ELR (cell line): ENCODE measurements at regions not wholly inside any gene's neighbourhood (a gene's known extent, or its start where the extent isn't known, plus 50 kb on each side); places are given as distances from the start of the nearest gene placed in this dataset.
A peak's percentile ranks its signal among the peaks of the same experiment; 100 is the strongest.

Experiments
- DNase-seq: peaks from one replicate; pipeline ENCODE4 v3.0.0-alpha.2; 2015; ENCODE audit warnings: low read depth

DNA sequence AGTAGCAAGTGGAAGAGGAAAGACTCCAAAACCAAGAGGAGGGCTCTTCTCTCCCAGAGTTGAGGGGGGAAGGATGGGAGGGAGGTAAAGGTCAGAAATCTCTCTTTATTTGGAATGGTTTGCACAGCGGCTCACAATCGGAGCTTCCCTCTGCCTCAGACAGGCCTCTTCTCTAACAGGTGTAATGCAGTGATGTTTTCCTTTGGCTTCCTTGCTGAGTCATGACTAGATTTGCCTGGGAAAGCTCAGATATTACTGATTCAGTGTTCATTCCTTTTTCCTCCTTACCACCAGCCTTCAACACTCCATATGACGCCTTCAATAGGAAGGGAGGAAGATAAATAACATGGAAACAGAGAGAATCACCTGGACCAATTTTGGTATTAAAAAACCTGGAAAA is 136.6 kb downstream of the RNF152 start:
- no peak for DNase-seq

DNA sequence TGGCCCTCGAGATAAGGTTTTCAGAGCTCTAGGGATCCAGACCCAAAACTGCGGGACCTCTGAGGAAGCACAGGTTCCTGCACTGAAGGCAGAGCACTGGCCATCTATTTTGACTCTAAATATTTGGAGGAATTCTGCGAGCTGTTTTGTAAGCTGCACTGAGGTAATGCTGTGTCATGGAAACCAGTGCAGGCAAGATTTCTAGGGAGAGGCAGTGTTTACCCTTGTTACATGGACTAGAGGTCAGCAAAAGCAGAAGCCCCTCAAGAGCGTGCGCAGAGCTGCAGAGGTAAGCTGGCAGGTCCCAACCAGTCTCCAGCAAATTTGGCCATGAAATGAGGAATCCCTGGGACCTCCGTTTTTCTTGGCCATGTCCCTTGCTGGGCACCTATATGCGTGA is 137.3 kb downstream of the RNF152 start:
- DNase-seq: no peak

DNA sequence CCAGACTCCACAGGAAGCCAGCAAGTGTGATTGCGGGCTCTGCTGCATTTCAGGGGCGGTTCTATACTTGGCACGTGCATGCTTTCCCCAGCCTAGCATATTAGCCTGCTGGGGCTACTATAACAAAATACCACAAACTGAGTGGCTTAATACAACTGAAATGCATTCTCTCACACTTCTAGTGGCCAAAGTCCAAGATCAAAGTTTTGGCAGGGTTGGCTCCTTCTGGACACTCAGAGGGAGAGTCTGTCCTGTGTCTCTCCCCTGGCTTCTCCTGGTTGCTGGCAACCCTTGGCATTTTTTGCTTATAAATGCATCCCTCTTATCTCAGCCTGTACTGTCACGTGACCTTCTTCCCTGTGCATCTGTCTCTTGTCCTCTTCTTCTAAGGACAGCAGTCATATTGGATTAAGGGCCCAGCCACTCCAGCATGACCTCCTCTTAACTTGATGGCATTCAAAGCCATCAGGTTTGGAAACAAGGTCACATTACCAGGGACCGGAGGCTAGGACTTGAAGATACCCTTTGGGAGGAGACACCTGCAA is 138.7 kb downstream of the RNF152 start:
- DNase-seq: no peak

DNA sequence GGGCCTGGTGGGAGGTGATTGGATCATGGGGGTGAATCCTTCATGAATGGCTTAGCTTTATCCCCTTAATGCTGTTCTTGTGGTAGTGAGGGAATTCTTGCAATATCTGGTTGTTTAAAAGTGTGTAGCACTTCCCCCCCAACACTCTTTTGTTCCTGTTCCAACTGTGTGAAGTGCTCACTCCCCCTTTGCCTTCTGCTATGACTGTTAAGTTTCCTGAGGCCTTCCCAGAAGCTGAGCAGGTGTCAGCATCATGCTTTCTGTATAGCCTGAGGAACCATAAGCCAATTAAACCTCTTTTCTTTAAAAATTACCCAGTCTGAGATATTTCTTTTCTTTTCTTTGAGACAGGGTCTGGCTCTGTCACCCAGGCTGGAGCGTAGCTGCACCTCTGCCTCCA is 139.4 kb downstream of the RNF152 start:
- DNase-seq: no peak

DNA sequence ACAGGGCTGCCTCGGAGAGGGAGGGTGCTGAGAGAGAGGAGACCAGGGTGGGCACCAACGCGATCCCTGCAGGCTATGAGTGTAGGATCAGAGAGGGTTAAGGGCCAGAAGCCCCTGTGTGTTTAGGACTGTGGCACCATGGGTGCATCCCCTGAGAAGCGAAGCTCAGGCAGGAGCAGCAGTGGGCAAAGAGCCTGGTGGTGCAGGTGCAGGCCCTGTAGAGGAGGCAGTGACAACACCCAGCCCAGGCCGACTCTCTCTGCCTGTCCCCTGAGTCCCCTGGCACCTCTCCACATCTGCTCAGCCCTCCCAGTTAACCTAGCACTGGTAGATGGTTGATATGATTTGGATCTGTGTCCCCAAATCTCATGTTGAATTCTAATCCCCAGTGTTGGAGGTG is 139.8 kb downstream of the RNF152 start:
- DNase-seq: no peak

DNA sequence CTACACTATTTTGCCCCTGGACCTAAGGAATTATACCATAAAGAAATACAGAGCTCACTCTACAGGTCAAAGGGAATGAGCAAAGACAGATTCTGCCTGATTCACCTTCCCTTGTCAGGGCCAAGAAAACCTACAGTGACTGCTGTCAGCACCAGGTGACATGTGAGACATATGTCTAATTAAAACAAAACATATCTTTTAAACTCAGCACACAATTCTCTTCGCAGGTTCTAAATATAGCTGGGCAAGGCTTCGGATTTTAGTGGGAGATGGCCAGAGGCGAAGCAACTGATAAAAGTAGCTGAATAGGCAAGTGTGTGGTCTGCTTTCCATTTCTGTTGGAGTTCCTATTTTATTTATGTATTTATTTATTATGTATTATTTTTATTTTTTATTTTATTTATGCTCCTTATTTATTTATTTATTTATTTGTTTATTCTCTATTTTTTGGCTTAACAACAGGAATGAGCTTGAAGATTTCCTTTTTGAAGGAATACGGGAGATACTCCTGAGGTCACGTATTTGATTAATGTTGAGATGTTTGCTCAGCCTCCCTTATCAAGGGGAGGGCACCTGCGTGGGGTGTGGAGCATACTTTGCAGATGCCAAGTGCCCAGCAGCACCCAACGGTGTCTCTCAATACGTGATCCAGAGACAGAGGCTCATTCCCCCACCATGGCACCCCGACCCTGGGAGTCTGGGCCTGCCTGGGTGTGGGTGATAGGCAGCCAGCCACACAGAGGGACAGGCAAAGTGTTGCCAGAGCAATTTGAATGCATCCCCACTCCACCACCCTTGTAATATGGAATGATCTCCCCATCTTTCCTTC is 141.8 kb downstream of the RNF152 start:
- DNase-seq: no peak

DNA sequence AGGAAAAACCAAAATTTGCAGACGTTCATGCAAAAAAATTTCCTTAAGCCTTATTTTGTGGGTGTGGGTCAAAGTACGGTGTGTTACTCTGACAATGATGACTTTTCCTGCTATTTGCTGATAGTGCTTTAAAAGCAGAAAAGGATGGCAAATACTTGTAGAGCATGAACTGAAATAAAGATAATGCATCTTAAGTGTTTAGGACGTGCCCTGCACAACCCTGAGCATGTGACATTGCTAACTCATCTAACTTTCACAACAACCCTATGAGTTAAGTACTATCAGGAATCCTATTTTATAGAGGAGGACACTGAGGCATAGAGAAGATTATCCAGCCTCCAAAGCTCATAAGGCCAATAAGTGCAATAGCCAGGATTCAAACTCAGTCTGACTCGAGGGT is 143.3 kb downstream of the RNF152 start:
- no peak for DNase-seq

DNA sequence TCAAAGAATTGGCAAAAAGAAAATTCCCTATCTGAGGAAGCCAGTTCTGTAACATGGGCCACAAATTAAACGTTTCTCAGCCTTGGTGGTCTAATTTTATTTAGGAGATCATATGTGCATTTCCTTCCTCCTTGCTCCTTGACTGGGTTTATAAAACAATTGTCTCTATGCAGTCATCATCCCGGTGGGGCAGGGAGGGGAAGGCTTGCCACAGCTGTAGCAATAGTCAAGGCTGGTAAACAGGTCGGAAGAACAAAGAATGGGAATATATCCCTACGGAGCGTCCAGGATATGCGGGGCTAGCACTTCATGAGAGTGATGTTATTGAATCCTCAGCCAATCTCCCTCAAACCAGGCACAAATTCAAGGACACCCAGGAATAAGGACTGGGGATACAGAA is 143.8 kb downstream of the RNF152 start:
- DNase-seq: no peak

DNA sequence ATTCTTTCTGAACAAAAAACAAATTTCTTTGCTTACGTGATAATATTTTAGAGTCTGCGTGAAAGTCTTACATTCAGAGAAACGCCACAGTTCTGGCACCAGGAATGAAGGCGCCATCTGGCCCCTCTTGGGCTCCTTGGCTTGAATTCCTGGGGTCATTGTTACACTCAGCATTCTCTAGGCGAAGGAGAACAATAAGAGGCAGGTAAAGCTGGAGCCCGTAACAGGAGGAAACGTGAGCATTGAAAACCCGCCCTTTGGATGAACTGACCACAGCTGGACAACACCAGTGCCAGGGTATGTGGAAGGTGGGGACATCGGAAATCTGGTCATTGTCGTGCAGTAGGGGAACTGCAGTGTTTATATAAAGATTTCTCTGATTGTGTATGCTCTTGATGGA is 144.8 kb downstream of the RNF152 start:
- DNase-seq: no peak

DNA sequence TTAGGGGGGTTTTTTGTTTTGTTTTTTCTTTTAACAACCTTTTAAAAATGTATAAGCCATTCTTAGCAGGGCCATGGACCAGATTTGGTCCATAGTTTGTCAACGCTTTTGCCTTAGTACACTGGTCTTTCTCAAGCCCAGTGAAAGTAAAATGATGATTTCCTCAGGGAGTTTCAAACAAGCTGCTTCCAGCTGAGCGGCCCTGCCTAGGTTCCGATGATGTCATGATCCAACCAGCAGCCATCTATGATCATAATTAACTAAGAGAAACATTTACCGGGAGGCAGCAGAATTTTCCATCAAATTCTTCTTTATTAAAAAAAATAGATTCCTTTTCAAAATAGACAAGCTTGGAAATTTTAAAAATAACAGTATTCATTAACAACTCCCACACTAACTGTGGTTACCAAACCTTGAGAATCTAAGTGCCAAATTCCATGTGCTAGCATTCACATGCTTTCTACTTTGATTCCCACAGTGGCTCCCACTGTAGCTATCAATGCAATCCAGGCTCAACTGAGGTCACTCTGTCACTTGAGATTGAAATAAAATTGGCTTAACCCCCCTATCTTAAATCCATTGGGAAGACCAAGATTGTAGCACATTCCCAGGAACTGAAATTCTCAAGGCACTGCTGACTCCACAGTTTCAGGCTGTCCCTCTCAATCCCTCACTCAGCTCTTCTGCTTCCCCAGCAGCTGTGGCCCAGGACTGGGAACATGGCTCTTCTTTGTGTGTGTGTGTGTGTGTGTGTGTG is 148.9 kb downstream of the RNF152 start:
- DNase-seq: no peak

DNA sequence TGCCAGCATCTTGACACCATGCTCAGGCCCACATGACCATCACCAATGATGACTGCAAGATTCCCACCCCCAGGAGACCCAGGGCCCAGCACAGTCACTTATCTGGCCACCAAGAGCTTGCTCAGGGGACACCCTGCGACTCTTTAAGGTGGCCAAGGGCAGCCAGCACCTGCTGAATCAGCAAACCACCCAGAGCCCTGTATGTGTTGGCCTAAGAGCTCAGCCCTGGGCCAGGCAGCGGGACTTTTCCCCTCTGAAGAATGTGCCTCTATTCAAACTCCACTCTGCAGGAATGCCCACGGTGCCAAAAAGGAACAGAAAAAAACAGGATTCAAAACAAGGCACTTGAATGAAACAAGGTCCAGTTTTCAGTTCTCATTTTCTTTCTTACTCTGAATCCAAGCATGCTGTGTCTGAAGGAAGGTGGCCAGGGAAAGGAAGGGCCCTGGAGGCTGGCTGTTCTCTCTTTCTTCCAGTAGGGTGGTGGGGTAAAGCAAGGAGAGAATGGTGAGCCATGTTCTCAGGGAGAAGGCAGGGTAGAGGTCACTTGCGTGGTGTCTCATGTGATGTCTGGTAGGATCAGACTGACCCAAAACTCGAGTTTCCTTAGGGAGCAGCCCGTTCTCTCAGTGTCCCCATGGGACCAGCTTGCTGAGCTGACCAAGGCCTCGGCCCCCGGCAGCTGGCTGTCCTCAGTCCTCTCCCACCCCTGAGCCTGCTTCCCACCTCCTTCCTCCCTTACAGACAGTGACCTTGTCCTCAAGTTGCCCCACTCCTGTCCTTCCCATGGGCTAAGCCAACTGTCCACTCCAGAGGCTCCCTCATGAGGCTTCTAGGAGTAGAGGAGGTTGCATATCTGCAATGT is 150.0 kb downstream of the RNF152 start:
- DNase-seq: no peak

DNA sequence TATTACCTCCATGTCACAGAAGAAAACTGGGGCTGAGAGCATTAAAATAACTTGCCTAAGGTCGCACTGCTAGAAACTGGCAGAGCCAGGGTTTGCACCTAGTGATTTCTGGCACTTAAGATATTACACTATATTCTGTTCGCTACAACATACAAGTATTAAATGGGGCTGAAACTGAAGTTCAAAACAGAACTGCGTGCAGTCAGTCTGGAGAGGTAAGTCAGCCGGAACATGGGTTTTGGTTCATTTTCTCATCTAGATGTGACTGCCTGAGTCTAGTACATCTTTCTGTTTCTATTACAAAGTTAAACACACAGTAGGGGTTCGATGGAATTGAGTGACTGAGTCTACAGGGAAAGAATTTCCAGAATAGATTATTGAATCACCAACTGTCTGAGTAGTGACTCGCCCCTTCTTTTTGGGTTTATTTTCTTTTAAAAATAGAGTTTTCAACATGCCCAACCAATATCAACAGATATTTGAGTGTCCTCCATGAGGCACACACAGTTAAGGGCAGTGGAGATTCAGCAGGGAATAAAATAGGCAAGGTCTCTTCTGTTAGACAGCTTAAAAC is 150.8 kb downstream of the RNF152 start:
- no peak for DNase-seq

DNA sequence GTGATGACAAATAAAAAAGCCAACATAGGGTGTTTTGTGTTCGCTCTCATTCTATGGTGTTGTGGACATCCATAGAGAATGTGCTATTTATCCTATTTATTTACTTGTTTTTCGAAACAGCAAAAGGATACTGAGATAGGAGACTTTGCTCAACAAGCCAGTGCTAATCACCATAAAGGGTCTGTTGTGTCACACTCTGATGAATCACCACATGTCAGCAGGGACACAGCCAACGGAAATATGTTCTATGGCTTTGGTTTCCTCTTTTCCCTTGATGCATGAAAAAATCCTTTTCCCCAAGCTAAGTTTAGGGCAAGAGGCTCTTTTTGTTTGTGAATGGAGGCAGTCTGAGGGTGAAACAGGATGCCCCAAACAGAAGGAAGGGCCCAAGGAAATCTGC is 154.3 kb downstream of the RNF152 start:
- peak; percentile 45 for DNase-seq

DNA sequence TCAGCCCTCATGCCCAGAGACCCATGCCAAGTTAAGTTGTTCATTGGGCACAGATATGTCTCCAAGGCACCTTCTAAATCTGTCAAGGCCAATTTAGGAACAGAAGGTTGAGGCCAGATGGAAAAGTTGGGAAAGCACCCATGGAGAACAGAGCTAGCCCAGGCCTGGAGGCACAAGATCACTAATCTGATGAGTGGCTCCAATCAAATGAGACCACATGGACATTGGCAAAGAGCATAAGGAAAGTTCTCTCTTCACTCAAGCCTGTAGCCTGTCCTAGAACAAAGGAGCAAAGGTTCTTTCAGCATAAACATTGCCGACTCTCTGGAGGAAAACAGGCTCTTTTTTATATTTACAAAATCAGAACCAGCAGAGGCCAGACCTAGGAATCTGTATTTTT is 154.8 kb downstream of the RNF152 start:
- DNase-seq: no peak

DNA sequence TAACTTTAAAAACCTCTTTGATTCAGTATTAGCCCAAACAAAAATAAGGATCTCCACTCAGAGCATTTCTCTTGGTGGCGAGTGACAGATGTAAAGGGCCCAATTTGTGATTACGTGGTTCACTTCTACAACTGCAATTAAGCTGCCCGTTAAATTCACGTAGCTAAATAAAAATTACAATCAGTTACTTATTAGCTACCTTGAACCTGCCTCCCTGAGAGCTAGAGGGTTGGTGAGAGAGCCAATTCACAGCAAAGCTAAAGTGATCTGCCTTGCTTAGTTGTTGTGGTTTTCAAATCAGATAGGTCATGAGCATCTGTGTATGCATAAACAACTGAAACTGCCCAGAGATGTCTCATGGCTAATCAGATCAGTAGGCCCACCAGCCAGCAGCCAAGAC is 156.7 kb downstream of the RNF152 start:
- no peak for DNase-seq

DNA sequence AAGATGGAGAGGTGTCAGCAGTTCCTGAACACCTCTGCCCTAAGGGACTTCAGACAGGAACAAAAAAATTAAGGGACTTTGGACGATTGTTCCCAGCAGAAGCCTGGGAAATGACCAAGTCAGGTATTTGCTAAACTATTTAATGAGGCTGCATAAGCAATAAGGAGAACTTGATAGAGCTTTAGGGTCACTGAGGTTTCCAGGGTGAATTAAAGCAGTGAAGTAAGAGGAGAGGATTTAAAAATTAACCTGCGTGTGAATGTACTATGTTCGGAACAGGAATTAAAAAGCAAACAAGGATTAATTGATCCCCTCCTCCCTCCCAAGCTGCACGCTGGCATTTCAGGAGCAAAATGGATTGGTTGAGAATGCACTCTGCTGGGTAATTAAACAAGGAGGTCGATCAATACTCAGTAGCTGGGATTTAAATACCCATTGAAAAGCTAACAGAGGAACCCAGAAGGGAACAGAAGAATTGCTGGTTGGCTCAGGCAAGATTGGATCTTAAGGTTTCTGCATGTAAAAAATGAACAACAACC is 157.2 kb downstream of the RNF152 start:
- no peak for DNase-seq

DNA sequence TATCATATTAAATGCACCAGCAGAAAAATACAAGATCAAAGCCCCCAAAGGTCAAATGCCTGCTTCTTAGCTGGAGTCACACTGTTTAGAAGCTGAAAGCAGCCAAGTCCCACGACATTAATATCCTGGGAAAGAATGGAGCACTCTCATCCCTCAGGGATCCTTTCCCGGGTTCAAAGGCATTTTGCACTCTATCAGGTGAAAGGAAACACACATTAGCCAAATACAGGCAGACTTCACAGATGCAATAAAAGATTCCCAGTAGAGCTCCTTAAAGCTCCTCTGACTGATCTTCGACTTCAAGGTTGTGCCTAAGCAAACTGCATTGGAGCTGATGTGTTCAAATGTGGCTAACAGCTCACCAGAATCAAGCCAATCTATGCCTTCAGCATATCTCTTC is 158.4 kb downstream of the RNF152 start:
- DNase-seq: no peak

DNA sequence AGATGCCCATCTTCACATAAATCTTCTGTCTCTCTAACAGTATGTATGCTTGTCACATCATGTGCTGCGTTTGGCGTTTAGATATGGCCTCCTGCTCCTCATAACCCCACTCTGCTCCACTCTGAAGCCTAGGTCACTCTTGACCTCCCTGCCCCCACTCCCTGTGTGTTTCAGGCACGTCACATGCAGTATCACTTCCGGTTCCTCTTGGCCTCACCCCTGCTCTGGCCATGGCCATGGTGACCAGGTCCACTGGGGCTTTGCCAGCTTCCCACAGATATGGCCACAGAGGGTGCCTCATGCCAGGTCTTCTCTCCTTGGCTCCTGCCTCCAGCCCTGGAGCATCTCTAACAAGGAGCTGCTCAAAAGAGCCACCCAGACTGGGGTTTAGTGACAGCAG is 160.0 kb downstream of the RNF152 start:
- DNase-seq: no peak

DNA sequence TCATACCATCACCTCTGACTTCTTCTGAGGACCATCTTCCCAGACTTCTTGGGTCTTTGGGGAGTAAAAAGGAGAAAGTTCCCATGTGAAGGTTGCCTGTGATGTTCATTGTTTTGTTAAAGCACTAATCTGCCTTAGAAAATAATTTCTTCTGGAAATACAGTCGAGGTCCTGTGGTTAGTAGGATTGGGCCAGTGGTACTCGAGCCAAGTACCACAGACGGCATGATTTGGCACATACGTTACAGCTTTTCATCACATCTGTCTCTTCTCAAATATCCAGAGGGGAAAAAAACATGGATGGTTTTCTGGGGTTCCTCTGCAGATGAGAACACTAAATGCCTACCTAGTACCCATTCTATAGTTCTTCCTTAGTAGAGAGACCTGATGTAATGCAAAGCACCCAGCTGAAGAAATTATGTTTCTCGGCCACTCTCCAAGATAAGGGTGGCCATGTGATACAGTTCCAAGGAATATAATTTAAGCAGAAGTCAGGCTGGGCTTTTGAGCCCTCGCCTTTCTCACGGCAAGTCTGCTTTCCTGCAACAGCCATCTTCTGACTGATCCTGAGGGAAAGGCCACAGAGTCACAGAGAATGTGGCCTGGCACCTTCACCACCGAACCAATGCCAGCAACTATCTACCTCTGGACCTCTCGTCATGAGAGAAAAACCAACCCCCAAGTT is 161.0 kb downstream of the RNF152 start:
- no peak for DNase-seq

DNA sequence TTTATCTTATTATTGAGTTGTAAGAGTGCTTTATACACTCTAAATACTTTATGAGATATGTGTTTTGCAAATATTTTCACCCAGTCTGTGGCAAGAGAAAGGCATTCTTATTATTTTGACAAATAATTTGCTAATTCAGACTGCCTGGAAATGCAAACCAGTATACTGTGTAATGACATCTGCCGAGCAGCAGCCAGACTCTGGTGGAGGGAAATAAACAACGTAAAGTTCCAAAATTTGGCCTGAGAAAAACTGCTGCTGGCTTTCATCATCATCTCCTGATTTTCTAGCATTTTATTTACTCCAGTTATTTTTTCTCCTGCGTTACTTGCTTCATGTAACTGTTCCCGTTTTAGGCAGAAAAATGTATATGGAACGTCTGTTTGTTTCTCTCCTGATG is 161.6 kb downstream of the RNF152 start:
- DNase-seq: no peak

DNA sequence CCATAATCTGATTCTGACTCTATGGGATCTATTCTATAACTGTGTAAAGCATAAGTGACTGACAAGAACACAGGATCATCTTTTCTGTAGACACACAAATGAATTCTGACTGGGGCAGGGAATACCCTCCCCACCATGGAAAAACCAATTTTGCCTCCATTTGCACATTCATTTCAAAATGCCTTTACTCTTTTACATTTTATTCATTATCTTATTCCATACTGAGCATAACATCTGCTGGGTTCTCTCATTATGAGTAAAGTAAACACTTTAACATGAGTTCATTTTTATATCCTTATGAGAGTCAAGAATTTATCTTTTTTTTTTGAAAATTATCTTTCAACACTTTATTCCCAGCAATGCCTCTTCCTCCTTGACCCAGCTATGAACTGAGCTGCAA is 163.5 kb downstream of the RNF152 start:
- DNase-seq: no peak
